ENCODE measurements at regions not wholly inside any gene's neighbourhood (a gene's known extent, or its start where the extent isn't known, plus 50 kb on each side); places are given as distances from the start of the nearest gene placed in this dataset.

DNA sequence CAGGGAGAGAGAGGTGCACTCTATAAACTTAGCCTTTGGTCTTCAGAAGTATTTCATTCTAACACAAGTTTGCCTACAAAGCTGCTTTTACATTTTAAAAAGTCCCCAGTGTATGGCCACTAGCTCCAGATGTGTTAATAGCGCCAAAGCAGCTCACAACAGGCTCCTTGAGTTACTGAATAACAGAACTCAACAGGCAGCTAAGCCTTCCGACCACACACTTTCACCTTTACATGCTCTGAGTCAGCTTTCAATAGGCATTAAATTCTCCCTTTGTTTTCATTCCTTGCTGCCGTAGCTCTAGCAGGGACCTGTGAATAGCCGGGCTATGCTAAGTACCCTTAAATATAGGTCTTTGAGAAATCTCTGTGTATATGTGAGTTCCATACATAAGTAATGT, 262.8 kb upstream of the PARD3B start:
- intact Hi-C loops (cut with DNase I; ENCODE audit: low total_unique reads) = no loop called here
- no peak overlapping the region for H3K4me3 ChIP-seq (ENCODE audit: low read depth, poor library complexity, severe bottlenecking)
- TF ChIP-seq, protein P1, sequence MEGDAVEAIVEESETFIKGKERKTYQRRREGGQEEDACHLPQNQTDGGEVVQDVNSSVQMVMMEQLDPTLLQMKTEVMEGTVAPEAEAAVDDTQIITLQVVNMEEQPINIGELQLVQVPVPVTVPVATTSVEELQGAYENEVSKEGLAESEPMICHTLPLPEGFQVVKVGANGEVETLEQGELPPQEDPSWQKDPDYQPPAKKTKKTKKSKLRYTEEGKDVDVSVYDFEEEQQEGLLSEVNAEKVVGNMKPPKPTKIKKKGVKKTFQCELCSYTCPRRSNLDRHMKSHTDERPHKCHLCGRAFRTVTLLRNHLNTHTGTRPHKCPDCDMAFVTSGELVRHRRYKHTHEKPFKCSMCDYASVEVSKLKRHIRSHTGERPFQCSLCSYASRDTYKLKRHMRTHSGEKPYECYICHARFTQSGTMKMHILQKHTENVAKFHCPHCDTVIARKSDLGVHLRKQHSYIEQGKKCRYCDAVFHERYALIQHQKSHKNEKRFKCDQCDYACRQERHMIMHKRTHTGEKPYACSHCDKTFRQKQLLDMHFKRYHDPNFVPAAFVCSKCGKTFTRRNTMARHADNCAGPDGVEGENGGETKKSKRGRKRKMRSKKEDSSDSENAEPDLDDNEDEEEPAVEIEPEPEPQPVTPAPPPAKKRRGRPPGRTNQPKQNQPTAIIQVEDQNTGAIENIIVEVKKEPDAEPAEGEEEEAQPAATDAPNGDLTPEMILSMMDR (IDR thresholded peaks at IDR 0.05) = no peak
- no peak for TF ChIP-seq POLR2A (IDR thresholded peaks at IDR 0.05)
- no peak for DNase-seq (ENCODE audit: low spot score in 2 of 2)
- WGBS, 2 donors = 85 to 87% methylated on average over 4 of the region's 4 CpGs

DNA sequence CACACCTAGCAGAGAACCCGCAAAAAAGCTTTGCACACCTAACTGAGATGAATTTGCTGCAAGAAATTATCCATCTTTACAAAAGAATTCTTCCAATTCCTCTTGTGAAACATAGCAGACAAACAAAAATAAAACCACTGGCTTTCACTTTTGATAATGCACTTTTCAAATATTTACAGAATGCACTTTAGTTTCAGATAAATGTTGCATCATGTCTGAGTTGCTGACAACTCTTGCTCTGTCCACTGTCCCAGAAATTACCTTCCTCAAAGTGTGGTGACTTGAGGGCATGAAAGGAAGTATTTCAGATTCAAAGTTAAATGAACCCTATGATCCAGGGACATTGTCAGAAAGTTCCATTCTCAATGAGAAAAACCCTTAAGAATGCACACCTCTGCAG, 256.2 kb upstream of the PARD3B start:
- WGBS, 2 donors = 98 to 100% methylated on average over 1 of the region's 1 CpG
- no peak for TF ChIP-seq POLR2A (IDR thresholded peaks at IDR 0.05)
- TF ChIP-seq, protein P1 (IDR thresholded peaks at IDR 0.05) = no peak
- intact Hi-C loops (cut with DNase I; ENCODE audit: low total_unique reads) = no loop called here
- no peak for DNase-seq (ENCODE audit: low spot score in 2 of 2)
- H3K4me3 ChIP-seq (ENCODE audit: low read depth, poor library complexity, severe bottlenecking) = no peak overlapping the region

DNA sequence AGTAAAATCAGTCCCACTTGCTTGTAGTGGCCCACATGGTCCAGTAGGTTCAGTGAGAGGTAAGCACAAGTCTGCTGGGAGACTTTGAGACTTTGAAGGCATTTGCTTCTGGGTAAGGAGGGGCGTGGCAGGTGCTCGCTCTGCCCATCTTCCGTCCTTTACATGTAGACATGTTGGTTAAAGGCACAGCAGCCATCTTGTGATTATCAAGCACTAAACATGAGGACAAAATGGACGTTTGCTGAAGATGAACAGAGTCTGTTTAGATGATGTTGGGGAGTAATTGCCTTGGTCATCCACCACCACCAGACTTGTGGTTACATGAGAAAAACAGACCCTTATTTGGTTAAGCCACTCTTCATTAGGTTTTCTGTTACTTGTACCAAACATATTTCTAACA, 252.8 kb upstream of the PARD3B start:
- TF ChIP-seq, protein P1 (IDR thresholded peaks at IDR 0.05) = no peak
- no peak for TF ChIP-seq POLR2A (IDR thresholded peaks at IDR 0.05)
- WGBS, 2 donors = 85 to 87% methylated on average over 4 of the region's 4 CpGs
- no peak for DNase-seq (ENCODE audit: low spot score in 2 of 2)
- H3K4me3 ChIP-seq (ENCODE audit: low read depth, poor library complexity, severe bottlenecking) = no peak overlapping the region
- intact Hi-C loops (cut with DNase I; ENCODE audit: low total_unique reads) = no loop called here

DNA sequence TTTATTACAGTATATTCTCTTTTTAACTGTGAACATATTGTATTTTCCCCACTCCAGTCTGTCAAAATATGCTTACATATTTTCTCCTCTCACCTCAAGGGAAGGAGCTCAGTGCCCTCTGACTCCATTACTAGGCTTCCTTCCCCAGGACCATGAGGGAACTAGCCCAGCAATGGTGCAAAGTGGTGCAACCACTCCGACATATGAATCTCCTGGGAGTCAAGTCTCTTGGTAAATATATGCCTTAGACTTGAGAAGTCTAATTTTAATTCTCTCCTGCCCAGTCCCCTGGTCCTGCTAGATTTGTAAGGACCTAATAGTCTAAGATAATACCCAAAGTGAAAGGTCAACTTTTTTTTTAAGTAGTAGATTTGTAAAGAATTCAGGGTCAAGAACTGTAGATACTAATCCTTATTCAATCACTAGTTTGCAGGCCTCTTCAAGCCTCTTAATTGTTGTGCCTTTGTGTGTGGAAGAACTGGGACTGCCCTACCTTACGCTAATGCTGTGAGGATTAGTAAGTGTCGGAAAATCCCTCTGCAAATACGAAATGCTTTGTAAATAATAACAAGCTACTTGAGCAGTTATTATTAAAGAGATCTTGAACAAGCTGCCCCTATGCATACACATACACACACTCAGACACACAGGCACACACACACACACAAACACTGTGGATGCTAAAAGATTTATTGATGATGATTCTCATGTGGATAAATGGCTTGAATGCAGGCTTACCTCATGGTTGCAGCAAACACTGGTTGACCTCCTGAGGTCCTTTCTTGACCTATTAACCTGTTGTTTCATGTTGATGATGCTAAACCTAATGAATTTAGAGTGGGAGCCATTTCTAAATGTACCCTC, 251.2 kb upstream of the PARD3B start:
- TF ChIP-seq, protein P1 (IDR thresholded peaks at IDR 0.05) = no peak
- no peak for TF ChIP-seq POLR2A (IDR thresholded peaks at IDR 0.05)
- DNase-seq (ENCODE audit: low spot score in 2 of 2) = no peak
- intact Hi-C loops (cut with DNase I; ENCODE audit: low total_unique reads) = no loop called here
- H3K4me3 ChIP-seq (ENCODE audit: low read depth, poor library complexity, severe bottlenecking) = no peak overlapping the region
- 87 to 91% methylated on average over 4 of the region's 4 CpGs for WGBS, 2 donors

DNA sequence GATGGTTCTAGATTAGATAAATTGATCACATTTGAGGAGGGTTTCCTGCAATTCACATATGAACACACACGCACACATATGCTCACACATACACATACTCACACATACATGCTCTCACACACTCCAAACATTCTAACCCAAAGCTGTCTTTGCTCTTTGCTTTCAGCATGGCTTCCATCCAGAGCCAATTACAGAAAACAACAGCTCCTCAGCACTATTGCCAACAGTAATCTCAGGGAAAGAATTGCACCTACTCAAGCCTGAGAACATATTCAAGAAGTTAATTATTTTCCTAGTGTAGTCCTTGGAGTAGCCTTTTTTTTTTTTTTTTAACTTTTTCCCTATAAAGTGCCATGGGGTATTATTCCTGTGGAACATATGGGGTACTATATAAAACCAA, 246.9 kb upstream of the PARD3B start:
- WGBS, 2 donors = 79 to 92% methylated on average over 1 of the region's 1 CpG
- intact Hi-C loops (cut with DNase I; ENCODE audit: low total_unique reads) = no loop called here
- TF ChIP-seq POLR2A (IDR thresholded peaks at IDR 0.05) = no peak
- TF ChIP-seq, protein P1 (IDR thresholded peaks at IDR 0.05) = no peak
- no peak overlapping the region for H3K4me3 ChIP-seq (ENCODE audit: low read depth, poor library complexity, severe bottlenecking)
- DNase-seq (ENCODE audit: low spot score in 2 of 2) = no peak

DNA sequence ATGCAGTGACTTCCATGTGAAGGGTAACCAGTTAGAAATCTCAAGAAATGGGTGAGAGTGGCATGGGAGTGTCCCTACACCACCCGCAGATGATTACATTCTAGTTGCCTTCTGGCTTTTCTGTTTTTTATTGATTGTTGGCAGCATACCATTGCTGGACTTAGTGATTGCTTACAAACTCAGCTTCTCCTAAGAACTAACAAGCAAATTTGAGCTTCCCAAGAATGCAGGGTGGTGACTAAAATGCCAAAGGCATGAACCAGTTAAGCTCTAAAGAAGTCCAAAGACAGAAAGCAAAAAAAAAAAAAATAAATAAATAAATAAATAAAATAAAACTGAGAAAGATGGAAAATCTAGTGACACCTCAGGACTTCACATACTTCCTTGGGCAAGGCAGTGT, 245.5 kb upstream of the PARD3B start:
- intact Hi-C loops (cut with DNase I; ENCODE audit: low total_unique reads) = no loop called here
- 75 to 89% methylated on average over 1 of the region's 1 CpG for WGBS, 2 donors
- no peak overlapping the region for H3K4me3 ChIP-seq (ENCODE audit: low read depth, poor library complexity, severe bottlenecking)
- no peak for DNase-seq (ENCODE audit: low spot score in 2 of 2)
- TF ChIP-seq, protein P1 (IDR thresholded peaks at IDR 0.05) = no peak
- no peak for TF ChIP-seq POLR2A (IDR thresholded peaks at IDR 0.05)

Measured in lower leg skin (tissue), 4 donors.